WTC11 (cell line): ENCODE measurements at regions not wholly inside any gene's neighbourhood (a gene's known extent, or its start where the extent isn't known, plus 50 kb on each side); places are given as distances from the start of the nearest gene placed in this dataset.

Experiments
- ATAC-seq: fragments of 200-7000 bp; cut with Tn5 transposase; 2 replicates; pipeline ENCODE4 v1.10.0; 2021; ENCODE audit warnings: mild to moderate bottlenecking, moderate library complexity
- CTCF ChIA-PET: fragments of 300-600 bp; sonication (Branson Sonifier 250); formaldehyde crosslinking; loops from one replicate; lab custom pipeline; 2021; ENCODE audit warnings: antibody characterized with exemption; lab: Charles Lee
- POLR2A ChIA-PET: fragments of 350-600 bp; sonication (Branson Sonifier 250); formaldehyde crosslinking; loops from one replicate; lab custom pipeline; 2021; ENCODE audit warnings: antibody characterized with exemption; lab: Charles Lee
- DNase-seq: peaks from one replicate; pipeline ENCODE4 v3.0.0; 2021; ENCODE audit warnings: low spot score
- H3K27ac Mint-ChIP-seq: 2 replicates; pipeline ENCODE4 v1.8.0; 2021; ENCODE audit warnings: mixed read lengths
- H3K27me3 Mint-ChIP-seq: 2 replicates; pipeline ENCODE4 v1.8.0; 2021; ENCODE audit warnings: low read depth, mild to moderate bottlenecking, moderate library complexity, mixed read lengths
- H3K36me3 Mint-ChIP-seq: 2 replicates; pipeline ENCODE4 v1.8.0; 2021; ENCODE audit warnings: mixed read lengths
- H3K4me1 Mint-ChIP-seq: 2 replicates; pipeline ENCODE4 v1.8.0; 2022; ENCODE audit warnings: mixed read lengths
- H3K4me3 Mint-ChIP-seq: 2 replicates; pipeline ENCODE4 v1.8.0; 2021; ENCODE audit warnings: mild to moderate bottlenecking, moderate library complexity, mixed read lengths
- H3K9me3 Mint-ChIP-seq: 2 replicates; pipeline ENCODE4 v1.8.0; 2021; ENCODE audit warnings: mixed read lengths
- ATF2 ChIP-seq: sonication (generic); formaldehyde crosslinking; IDR thresholded peaks from 2 replicates; pipeline ENCODE4 v1.8.1; 2022; ENCODE audit warnings: low read depth, missing genetic modification reagents, borderline replicate concordance
- CDX4 ChIP-seq: fragments of 250-450 bp; sonication (Bioruptor Pico); IDR thresholded peaks from 2 replicates; pipeline ENCODE4 v1.9.0; 2021; ENCODE audit warnings: moderate library complexity, mild to moderate bottlenecking, inconsistent platforms, borderline replicate concordance
- CREB1 ChIP-seq: sonication (generic); formaldehyde crosslinking; IDR thresholded peaks from 2 replicates; pipeline ENCODE4 v1.8.0; 2023; ENCODE audit warnings: mild to moderate bottlenecking, missing genetic modification reagents
- FOXJ3 ChIP-seq: sonication (generic); formaldehyde crosslinking; IDR thresholded peaks from 2 replicates; pipeline ENCODE4 v1.9.0; 2021; ENCODE audit warnings: missing genetic modification reagents, mild to moderate bottlenecking, borderline replicate concordance
- FOXP1 ChIP-seq: sonication (generic); formaldehyde crosslinking; IDR thresholded peaks from 2 replicates; pipeline ENCODE4 v1.8.0; 2022; ENCODE audit warnings: missing genetic modification reagents, mild to moderate bottlenecking, moderate library complexity, borderline replicate concordance
- GRHL2 ChIP-seq: fragments of 250-450 bp; sonication (Bioruptor Pico); IDR thresholded peaks from 2 replicates; pipeline ENCODE4 v1.8.0; 2022; ENCODE audit warnings: mild to moderate bottlenecking, moderate library complexity; ENCODE audit not compliant: insufficient replicate concordance, severe bottlenecking
- MXD4 ChIP-seq: fragments of 250-450 bp; sonication (Bioruptor Pico); IDR thresholded peaks from 2 replicates; pipeline ENCODE4 v1.8.0; 2021; ENCODE audit warnings: mild to moderate bottlenecking, moderate library complexity, borderline replicate concordance
- NFATC4 ChIP-seq: fragments of 250-450 bp; sonication (Bioruptor Pico); IDR thresholded peaks from 2 replicates; pipeline ENCODE4 v1.9.0; 2021; ENCODE audit warnings: mild to moderate bottlenecking
- OVOL2 ChIP-seq: fragments of 250-450 bp; sonication (Bioruptor Pico); IDR thresholded peaks from 2 replicates; pipeline ENCODE4 v1.9.0; 2021; ENCODE audit warnings: mild to moderate bottlenecking, borderline replicate concordance
- PRDM15 ChIP-seq: sonication (generic); formaldehyde crosslinking; IDR thresholded peaks from 2 replicates; pipeline ENCODE4 v1.8.0; 2022; ENCODE audit warnings: missing genetic modification reagents
- SP1 ChIP-seq: sonication (generic); formaldehyde crosslinking; conservative IDR thresholded peaks from 2 replicates; pipeline ENCODE4 v1.8.1; 2022; ENCODE audit warnings: missing genetic modification reagents
- USF1 ChIP-seq: sonication (generic); formaldehyde crosslinking; IDR thresholded peaks from 2 replicates; pipeline ENCODE4 v1.8.0; 2022; ENCODE audit warnings: mild to moderate bottlenecking, missing genetic modification reagents
- USF2 ChIP-seq: sonication (generic); formaldehyde crosslinking; IDR thresholded peaks from 2 replicates; pipeline ENCODE4 v1.8.1; 2023; ENCODE audit warnings: mild to moderate bottlenecking, missing genetic modification reagents, moderate library complexity
- ZNF263 ChIP-seq: sonication (generic); formaldehyde crosslinking; IDR thresholded peaks from 2 replicates; pipeline ENCODE4 v1.8.1; 2022; ENCODE audit warnings: low read depth, mild to moderate bottlenecking, moderate library complexity, missing genetic modification reagents
- ZNF532 ChIP-seq: fragments of 250-450 bp; sonication (Bioruptor Pico); IDR thresholded peaks from 2 replicates; pipeline ENCODE4 v1.9.0; 2021; ENCODE audit warnings: mild to moderate bottlenecking, borderline replicate concordance
- ZNF671 ChIP-seq: fragments of 250-450 bp; sonication (Bioruptor Pico); IDR thresholded peaks from 2 replicates; pipeline ENCODE4 v1.8.0; 2021; ENCODE audit warnings: mild to moderate bottlenecking
- ZSCAN18 ChIP-seq: fragments of 250-450 bp; sonication (Bioruptor Pico); IDR thresholded peaks from 2 replicates; pipeline ENCODE4 v2.1.2; 2022; ENCODE audit warnings: mild to moderate bottlenecking, moderate library complexity

GRCh38 chr2:66968946-66969345 is 428.2 kb upstream of the ETAA1 start:
- Mint-ChIP-seq H3K36me3 (no peaks in the 10 kb centered on the region), H3K27ac (no peak overlapping the region), H3K9me3 (peaks cover under 1% of the 10 kb centered on the region; the same call in 1 of the 2 replicates), H3K4me3 (no peak overlapping the region), H3K4me1 (no peaks in the 10 kb centered on the region; the same call in 1 of the 2 replicates), H3K27me3 (no peaks in the 10 kb centered on the region)
- ATAC-seq (no peak), DNase-seq (no peak)
- POLR2A ChIA-PET, result no interaction called here
- CTCF ChIA-PET, result no interaction called here
- TF ChIP-seq ZNF671 (CRISPR knock-in tag) (no peak), PRDM15 (CRISPR knock-in tag) (no peak), SP1 (CRISPR knock-in tag) (no peak), ATF2 (CRISPR knock-in tag) (no peak), FOXJ3 (no peak), GRHL2 (no peak), CREB1 (CRISPR knock-in tag) (no peak), CDX4 (no peak), USF2 (CRISPR knock-in tag) (no peak), FOXP1 (no peak), ZNF263 (CRISPR knock-in tag) (no peak), ZNF532 (CRISPR knock-in tag) (no peak), USF1 (CRISPR knock-in tag) (no peak), NFATC4 (CRISPR knock-in tag) (no peak), ZSCAN18 (no peak), MXD4 (CRISPR knock-in tag) (no peak), OVOL2 (CRISPR knock-in tag) (no peak)
